DND-41 (cell line): ENCODE measurements at regions not wholly inside any gene's neighbourhood (a gene's known extent, or its start where the extent isn't known, plus 50 kb on each side); places are given as distances from the start of the nearest gene placed in this dataset.

Source experiments
- ATAC-seq: fragments of 200-7000 bp; cut with Tn5 transposase; 3 replicates; pipeline ENCODE4 v1.9.1; 2021; ENCODE audit warnings: low read depth; ENCODE audit not compliant: insufficient read depth
- DNase-seq: peaks from one replicate; pipeline ENCODE4 v3.0.0-alpha.2; 2020
- H2AFZ ChIP-seq: 2 replicates; pipeline ENCODE4 v1.6.0; 2012; ENCODE audit warnings: low read depth, low read length
- H3K27ac ChIP-seq: 2 replicates; pipeline ENCODE4 v1.5.1; 2012; ENCODE audit warnings: low read length, inconsistent platforms
- H3K27me3 ChIP-seq: fragments of 200-600 bp; sonication (generic); 2 replicates; pipeline ENCODE4 v1.6.0; 2012; ENCODE audit warnings: low read length, mild to moderate bottlenecking, inconsistent platforms; ENCODE audit not compliant: insufficient read depth, poor library complexity
- H3K36me3 ChIP-seq: 2 replicates; pipeline ENCODE4 v1.5.1; 2012; ENCODE audit warnings: low read length, inconsistent platforms; ENCODE audit not compliant: insufficient read depth
- H3K4me1 ChIP-seq: 2 replicates; pipeline ENCODE4 v1.5.1; 2012; ENCODE audit warnings: mild to moderate bottlenecking, low read length; ENCODE audit not compliant: insufficient read depth
- H3K4me2 ChIP-seq: 2 replicates; pipeline ENCODE4 v1.6.0; 2012; ENCODE audit warnings: mild to moderate bottlenecking, moderate library complexity, low read length, inconsistent platforms; ENCODE audit not compliant: insufficient read depth
- H3K4me3 ChIP-seq, 2 experiments: fragments of 200-600 bp in 1 of 2; shearing (Covaris generic) in 1 of 2; 2 replicates each; pipeline ENCODE4 v1.5.1; 2012 to 2016; ENCODE audit warnings: inconsistent platforms in 2 of 2, low read length in 2 of 2, mild to moderate bottlenecking in 2 of 2, low read depth in 1 of 2, moderate library complexity in 1 of 2
- H3K79me2 ChIP-seq: 2 replicates; pipeline ENCODE4 v1.6.0; 2012; ENCODE audit warnings: low read length, inconsistent platforms; ENCODE audit not compliant: insufficient read depth
- H3K9ac ChIP-seq: 2 replicates; pipeline ENCODE4 v1.6.0; 2012; ENCODE audit warnings: low read depth, mild to moderate bottlenecking, inconsistent platforms, low read length, moderate library complexity
- H3K9me3 ChIP-seq: 2 replicates; pipeline ENCODE4 v1.5.1; 2012; ENCODE audit warnings: low read length, moderate library complexity, mild to moderate bottlenecking, inconsistent platforms; ENCODE audit not compliant: insufficient read depth, severe bottlenecking
- H4K20me1 ChIP-seq: 2 replicates; pipeline ENCODE4 v1.6.0; 2012; ENCODE audit warnings: low read length; ENCODE audit not compliant: insufficient read depth
- EZH2 ChIP-seq: IDR thresholded peaks from 3 replicates; pipeline ENCODE4 v1.6.1; 2012; ENCODE audit warnings: borderline replicate concordance, low read depth, mild to moderate bottlenecking, moderate library complexity, low read length, inconsistent platforms; ENCODE audit not compliant: severe bottlenecking
- TF ChIP-seq, protein P1 (sequence below): IDR thresholded peaks from 2 replicates; pipeline ENCODE4 v1.5.1; 2012; ENCODE audit warnings: borderline replicate concordance, low read length, moderate library complexity, mild to moderate bottlenecking; ENCODE audit not compliant: poor library complexity, severe bottlenecking; ENCODE audit errors: extremely low read depth

DNA sequence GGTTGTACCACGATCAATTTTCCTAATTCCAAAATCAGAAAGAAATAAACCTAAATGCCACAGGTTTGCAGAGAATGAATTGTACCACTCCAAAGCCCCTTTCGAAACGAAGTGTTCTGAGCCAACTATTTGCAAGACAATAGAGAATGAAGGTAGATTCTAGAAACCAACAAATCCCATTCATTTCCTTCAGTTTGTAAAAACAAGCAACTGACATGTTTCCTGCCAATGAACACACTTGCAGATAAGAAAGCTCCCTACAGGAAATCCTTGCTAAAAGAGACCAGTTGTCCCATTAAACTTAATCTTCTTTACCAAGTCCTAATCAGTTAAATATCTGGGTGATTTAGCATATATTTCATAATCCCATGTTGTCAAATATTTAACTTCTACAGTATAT lies 198.4 kb upstream of the FOXN3 start:
- Histone ChIP-seq H3K4me3 (no peak overlapping the region), H4K20me1 (no peaks in the 10 kb centered on the region), H3K4me1 (peaks cover 53% of the 10 kb centered on the region), H3K9me3 (no peaks in the 10 kb centered on the region), H3K4me2 (peak overlapping the region; percentile 97), H3K27me3 (no peaks in the 10 kb centered on the region), H3K27ac (peak overlapping the region; percentile 68), H3K79me2 (peaks cover 75% of the 10 kb centered on the region), H3K9ac (peak overlapping the region; percentile 21; the same call in 1 of the 2 replicates), H2AFZ (no peak overlapping the region), H3K36me3 (no peaks in the 10 kb centered on the region)
- DNase-seq, result no peak
- no peak for TF ChIP-seq EZH2
- TF ChIP-seq, protein P1, sequence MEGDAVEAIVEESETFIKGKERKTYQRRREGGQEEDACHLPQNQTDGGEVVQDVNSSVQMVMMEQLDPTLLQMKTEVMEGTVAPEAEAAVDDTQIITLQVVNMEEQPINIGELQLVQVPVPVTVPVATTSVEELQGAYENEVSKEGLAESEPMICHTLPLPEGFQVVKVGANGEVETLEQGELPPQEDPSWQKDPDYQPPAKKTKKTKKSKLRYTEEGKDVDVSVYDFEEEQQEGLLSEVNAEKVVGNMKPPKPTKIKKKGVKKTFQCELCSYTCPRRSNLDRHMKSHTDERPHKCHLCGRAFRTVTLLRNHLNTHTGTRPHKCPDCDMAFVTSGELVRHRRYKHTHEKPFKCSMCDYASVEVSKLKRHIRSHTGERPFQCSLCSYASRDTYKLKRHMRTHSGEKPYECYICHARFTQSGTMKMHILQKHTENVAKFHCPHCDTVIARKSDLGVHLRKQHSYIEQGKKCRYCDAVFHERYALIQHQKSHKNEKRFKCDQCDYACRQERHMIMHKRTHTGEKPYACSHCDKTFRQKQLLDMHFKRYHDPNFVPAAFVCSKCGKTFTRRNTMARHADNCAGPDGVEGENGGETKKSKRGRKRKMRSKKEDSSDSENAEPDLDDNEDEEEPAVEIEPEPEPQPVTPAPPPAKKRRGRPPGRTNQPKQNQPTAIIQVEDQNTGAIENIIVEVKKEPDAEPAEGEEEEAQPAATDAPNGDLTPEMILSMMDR, result no peak
- no peak for ATAC-seq

DNA sequence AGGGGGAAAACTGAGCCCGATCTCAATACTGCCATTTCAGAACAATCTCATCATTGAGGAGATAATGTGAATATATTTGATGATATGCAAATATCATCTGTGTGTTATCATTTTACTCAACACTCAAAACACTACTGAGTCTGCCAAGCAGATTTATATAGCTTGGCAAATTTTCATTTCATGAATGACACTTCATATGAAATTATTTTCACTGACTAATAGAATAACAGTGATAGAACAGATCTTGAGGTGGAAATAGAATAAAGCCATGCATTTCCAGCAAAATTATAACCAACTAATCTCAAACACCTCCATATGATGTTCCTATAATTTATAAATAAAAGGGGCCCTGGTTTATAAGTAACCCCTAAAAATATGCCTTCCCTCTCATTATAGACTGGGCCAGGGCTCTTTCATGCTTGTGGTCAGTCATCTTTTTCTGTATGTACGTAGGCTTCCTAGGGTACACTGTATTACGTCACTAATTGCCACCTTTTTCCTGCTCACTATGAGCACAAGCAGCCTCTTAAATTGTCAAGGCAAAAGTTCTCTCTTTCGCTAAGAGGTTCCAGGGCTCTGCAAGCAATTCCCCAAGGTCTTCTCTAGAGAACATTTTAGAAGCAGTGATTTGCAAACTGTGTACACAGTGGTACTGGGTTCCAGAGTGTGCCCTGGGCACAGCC lies 197.1 kb upstream of the FOXN3 start:
- Histone ChIP-seq H2AFZ (no peak overlapping the region), H4K20me1 (no peaks in the 10 kb centered on the region), H3K4me1 (peaks cover 56% of the 10 kb centered on the region), H3K9me3 (no peaks in the 10 kb centered on the region), H3K36me3 (no peaks in the 10 kb centered on the region), H3K4me3 (no peak overlapping the region), H3K79me2 (peaks cover 85% of the 10 kb centered on the region), H3K27ac (peak overlapping the region; percentile 46), H3K4me2 (peak overlapping the region; percentile 8; the same call in 1 of the 2 replicates), H3K27me3 (no peaks in the 10 kb centered on the region), H3K9ac (no peak overlapping the region)
- no peak for DNase-seq
- TF ChIP-seq, protein P1, result no peak
- no peak for TF ChIP-seq EZH2
- ATAC-seq, result no peak

DNA sequence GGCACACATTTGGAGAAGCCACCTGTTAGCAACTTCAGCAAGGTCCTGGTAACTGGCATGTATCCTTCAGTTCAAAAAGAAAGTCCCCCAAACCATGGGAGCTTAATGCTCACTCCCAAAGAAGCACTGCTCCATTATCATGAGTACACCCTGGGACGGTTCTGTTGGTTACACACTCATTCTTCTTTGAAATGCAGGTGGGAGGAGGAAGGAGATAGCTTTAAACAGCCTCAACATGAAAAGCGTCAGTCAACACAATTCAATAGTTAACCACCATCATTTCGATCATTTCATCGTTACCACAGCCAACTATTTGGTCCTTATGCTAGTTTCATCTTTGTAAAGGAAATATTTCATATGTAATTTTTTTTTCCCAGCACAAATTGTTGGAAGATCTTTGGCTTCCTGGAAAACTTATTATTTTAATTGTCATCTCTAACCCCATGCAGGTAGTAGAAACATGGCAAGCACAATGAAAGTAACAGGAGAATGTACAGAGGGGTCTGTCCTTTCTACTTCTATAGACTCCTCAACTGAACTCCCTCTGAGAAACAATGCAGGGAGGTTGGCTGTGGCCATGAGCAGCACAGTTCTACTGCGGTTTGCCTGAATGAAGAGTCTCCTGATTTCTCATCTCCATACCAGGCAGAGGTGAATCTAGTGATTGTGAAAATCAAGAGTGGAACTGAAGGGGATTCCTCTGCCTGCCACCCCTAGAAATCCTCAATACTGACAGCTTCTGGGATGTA lies 196.4 kb upstream of the FOXN3 start:
- Histone ChIP-seq H3K27ac (no peak overlapping the region), H3K36me3 (no peaks in the 10 kb centered on the region), H4K20me1 (no peaks in the 10 kb centered on the region), H2AFZ (no peak overlapping the region), H3K4me2 (no peak overlapping the region), H3K79me2 (peaks cover 92% of the 10 kb centered on the region), H3K9ac (no peak overlapping the region), H3K27me3 (no peaks in the 10 kb centered on the region), H3K4me1 (peaks cover 60% of the 10 kb centered on the region), H3K4me3 (no peak overlapping the region), H3K9me3 (no peaks in the 10 kb centered on the region)
- TF ChIP-seq, protein P1, result no peak
- TF ChIP-seq EZH2, result no peak
- DNase-seq (no peak), ATAC-seq (no peak)
